Gastroesophageal sphincter (tissue), 4 donors: ENCODE measurements at regions not wholly inside any gene's neighbourhood (a gene's known extent, or its start where the extent isn't known, plus 50 kb on each side); places are given as distances from the start of the nearest gene placed in this dataset.

Experiments used
- ATAC-seq: fragments of 150-250 bp; one replicate; pipeline ENCODE4 v1.9.1; 2016; ENCODE audit warnings: mild to moderate bottlenecking, moderate library complexity
- H3K27ac ChIP-seq, 4 donors: fragments of 200-600 bp; sonication (generic) in 3 of 4; 1 replicate in 3 of 4; 2 replicates in 1 of 4; pipeline ENCODE4 v1.5.1; 2016 to 2019
- H3K27me3 ChIP-seq: fragments of 200-600 bp; sonication (generic); one replicate; pipeline ENCODE4 v1.5.1; 2019
- H3K36me3 ChIP-seq, 2 donors: fragments of 200-600 bp; sonication (generic); one replicate each; pipeline ENCODE4 v1.5.1; 2019; ENCODE audit warnings: control low read depth in 1 of 2
- H3K4me1 ChIP-seq, 3 donors: fragments of 200-600 bp; sonication (generic); 1 replicate in 2 of 3; 2 replicates in 1 of 3; pipeline ENCODE4 v1.5.1; 2016 to 2019; ENCODE audit warnings: control low read depth in 2 of 3
- H3K4me3 ChIP-seq, 2 donors: fragments of 200-600 bp; sonication (generic); one replicate each; pipeline ENCODE4 v1.5.1; 2019; ENCODE audit warnings: mild to moderate bottlenecking in 1 of 2, moderate library complexity in 1 of 2
- H3K9me3 ChIP-seq, 3 donors: fragments of 200-600 bp; sonication (generic); one replicate each; pipeline ENCODE4 v1.5.1; 2017 to 2019; ENCODE audit warnings: control low read depth in 2 of 3
- CTCF ChIP-seq, 4 experiments: fragments of 200-600 bp in 2 of 4; fragments of 450-650 bp in 2 of 4; sonication (generic) in 1 of 4; IDR thresholded peaks; one replicate each; pipeline ENCODE4 v1.5.1; 2017 to 2019; ENCODE audit warnings: antibody characterized with exemption in 4 of 4, mild to moderate bottlenecking in 2 of 4, moderate library complexity in 2 of 4
- EP300 ChIP-seq: sonication (generic); formaldehyde crosslinking; IDR thresholded peaks from one replicate; pipeline ENCODE4 v1.6.1; 2017; ENCODE audit warnings: antibody characterized with exemption, mild to moderate bottlenecking
- POLR2A ChIP-seq, 2 donors: fragments of 450-650 bp; IDR thresholded peaks; one replicate each; pipeline ENCODE4 v1.6.1; 2017; ENCODE audit warnings: antibody characterized with exemption in 2 of 2, mild to moderate bottlenecking in 2 of 2, moderate library complexity in 1 of 2
- POLR2AphosphoS5 ChIP-seq: sonication (generic); formaldehyde crosslinking; IDR thresholded peaks from one replicate; pipeline ENCODE4 v1.6.1; 2017; ENCODE audit warnings: antibody characterized with exemption
- WGBS, 2 donors: methylation state at CpG; one replicate each; pipeline ENCODE4 v1.1.5; 2018; ENCODE audit warnings: low coverage in 1 of 2; 5-methylcytosine and 5-hydroxymethylcytosine counted together

GRCh38 chr7:149714081-149714909, 59.1 kb downstream of the ZNF467 start:
- peak; percentile 97 for ATAC-seq
- Histone ChIP-seq H3K36me3 (peaks cover 0 to 3% of the 10 kb centered on the region in 2 donors), H3K27ac (peak overlapping the region in 3 of 4 donors; percentile 84 to 88 (median 84)), H3K27me3 (no peaks in the 10 kb centered on the region), H3K4me1 (peaks cover 0 to 44% (median 14%) of the 10 kb centered on the region in 3 donors), H3K9me3 (peaks cover 0 to 26% (median 0%) of the 10 kb centered on the region in 3 donors), H3K4me3 (peak overlapping the region; percentile 63 to 79)
- TF ChIP-seq POLR2A (IDR thresholded peaks at IDR 0.05) (peak in 1 of 2 donors; percentile 2), CTCF (IDR thresholded peaks at IDR 0.05) (peak in 1 of 4 experiments; percentile 18), EP300 (no peak)
- WGBS, 2 donors = no CpG with 5 or more reads among the region's 88 CpGs

- Histone ChIP-seq H3K9me3 (peaks cover 0 to 28% (median 0%) of the 10 kb centered on the region in 3 donors), H3K27me3 (no peaks in the 10 kb centered on the region), H3K4me3 (peak overlapping the region in 1 of 2 donors; percentile 79), H3K36me3 (no peaks in the 10 kb centered on the region), H3K4me1 (peaks cover 0 to 38% (median 14%) of the 10 kb centered on the region in 3 donors), H3K27ac (peak overlapping the region in 2 of 4 donors; percentile 84 to 88)
- no peak for TF ChIP-seq POLR2A (IDR thresholded peaks at IDR 0.05)
- TF ChIP-seq POLR2AphosphoS5 = no peak
- no peak for TF ChIP-seq CTCF (IDR thresholded peaks at IDR 0.05)
- no peak for TF ChIP-seq EP300
- no CpG with 5 or more reads among the region's 26 CpGs for WGBS, 2 donors
- no peak for ATAC-seq
These were observed 59.7 kb downstream of the ZNF467 start for GRCh38 chr7:149713731-149714068.

GRCh38 chr7:149713061-149713730, 60.2 kb downstream of the ZNF467 start:
- H3K36me3 ChIP-seq = no peaks in the 10 kb centered on the region
- 81% methylated on average over 5 of the region's 16 CpGs; no CpG with 5 or more reads in 1 of the 2 donors for WGBS, 2 donors
- TF ChIP-seq POLR2A (IDR thresholded peaks at IDR 0.05) = no peak
- TF ChIP-seq CTCF (IDR thresholded peaks at IDR 0.05) = no peak
- no peak for TF ChIP-seq EP300
- no peak for TF ChIP-seq POLR2AphosphoS5

GRCh38 chr7:149708026-149708425, 65.4 kb downstream of the ZNF467 start:
- WGBS, 2 donors = 93 to 100% methylated on average over 3 to 7 of the region's 7 CpGs
- Histone ChIP-seq H3K4me3 (no peak overlapping the region), H3K9me3 (peaks cover 0 to 28% (median 0%) of the 10 kb centered on the region in 3 donors), H3K4me1 (no peaks in the 10 kb centered on the region), H3K27ac (no peak overlapping the region), H3K27me3 (peaks cover 10% of the 10 kb centered on the region), H3K36me3 (no peaks in the 10 kb centered on the region)
- TF ChIP-seq POLR2AphosphoS5 = no peak
- TF ChIP-seq POLR2A (IDR thresholded peaks at IDR 0.05) = no peak
- TF ChIP-seq CTCF (IDR thresholded peaks at IDR 0.05) = no peak
- TF ChIP-seq EP300 = no peak
- no peak for ATAC-seq

More at GRCh38 chr7:149713061-149713730, 60.2 kb downstream of the ZNF467 start:
- Histone ChIP-seq H3K4me1 (peaks cover 0 to 37% (median 14%) of the 10 kb centered on the region in 3 donors), H3K27ac (no peak overlapping the region), H3K9me3 (peaks cover 0 to 28% (median 0%) of the 10 kb centered on the region in 3 donors), H3K27me3 (no peaks in the 10 kb centered on the region), H3K4me3 (no peak overlapping the region)
- ATAC-seq = no peak
